ENCODE measurements at regions not wholly inside any gene's neighbourhood (a gene's known extent, or its start where the extent isn't known, plus 50 kb on each side); places are given as distances from the start of the nearest gene placed in this dataset.
"Not testable (repeated sequence)": the region's sequence is repeated elsewhere in the genome, so short reads cannot be mapped to it uniquely, and the experiment has no call there.

DNA sequence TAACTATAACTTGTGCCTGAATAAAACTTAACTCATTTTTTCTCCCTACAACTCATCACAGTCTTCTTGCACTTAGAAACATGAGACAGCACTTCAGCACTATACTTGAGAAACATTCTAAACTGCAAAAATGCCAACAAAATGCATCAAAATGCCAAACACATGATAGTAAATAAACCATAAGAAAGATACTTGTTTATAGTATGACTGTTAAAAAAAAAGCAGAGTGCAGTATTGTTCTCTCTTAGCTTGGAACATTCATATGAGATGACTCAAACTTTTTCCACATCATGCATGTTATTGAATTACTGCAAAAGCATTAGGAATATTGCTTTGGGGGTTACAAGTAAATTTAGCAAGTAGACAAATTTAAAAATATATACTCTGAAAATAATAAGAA is 135.7 kb upstream of the ANXA10 start:
- DNase-seq, result no peak

GRCh38 chr4:167964766-167965373 is 127.5 kb upstream of the ANXA10 start:
- no peak for DNase-seq

- DNase-seq, result no peak
These were observed 126.2 kb upstream of the ANXA10 start for GRCh38 chr4:167966143-167966542.

GRCh38 chr4:167973513-167973912 is 118.8 kb upstream of the ANXA10 start:
- DNase-seq, result no peak

- DNase-seq, result no peak
These were observed 106.8 kb upstream of the ANXA10 start for GRCh38 chr4:167985565-167985964.

DNA sequence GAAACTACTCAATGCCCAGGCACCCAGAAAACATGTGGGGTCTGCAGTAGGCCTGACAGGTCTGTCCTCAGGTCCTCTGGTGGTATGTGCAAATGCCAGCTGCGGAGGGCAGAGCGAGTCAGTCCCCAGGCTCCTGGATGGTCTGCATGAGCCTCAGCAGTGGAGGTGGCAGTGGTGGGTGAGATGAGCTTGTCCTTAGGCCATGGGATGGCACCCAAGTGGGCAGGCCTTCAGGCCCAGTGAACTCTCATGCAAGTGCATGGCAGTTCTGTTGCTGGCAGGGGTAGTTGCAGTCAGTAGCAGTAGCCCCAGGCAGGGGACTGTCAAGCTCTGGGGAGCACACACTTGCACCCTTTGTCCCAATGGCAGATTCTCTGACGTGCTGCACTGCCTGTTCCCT is 106.3 kb upstream of the ANXA10 start:
- DNase-seq, result no peak

DNA sequence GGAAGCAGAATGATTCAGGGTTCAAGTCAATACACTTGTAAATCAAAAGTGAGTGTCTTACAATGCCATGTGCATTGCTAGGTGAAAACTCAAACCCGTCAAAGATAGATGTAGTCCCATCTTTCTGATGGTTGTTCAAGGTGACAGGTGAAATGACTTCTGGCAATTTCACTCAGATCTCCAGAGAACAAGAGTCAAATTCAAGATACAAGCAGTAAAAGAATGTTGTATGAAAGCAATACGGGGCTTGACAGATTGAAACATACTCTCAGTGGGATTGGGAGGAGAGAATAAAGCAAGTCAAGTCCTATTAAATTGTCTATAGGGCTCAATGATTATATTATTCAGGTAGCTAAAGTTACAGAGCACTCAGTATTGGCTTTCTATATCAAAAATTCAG is 105.1 kb upstream of the ANXA10 start:
- no peak for DNase-seq

DNA sequence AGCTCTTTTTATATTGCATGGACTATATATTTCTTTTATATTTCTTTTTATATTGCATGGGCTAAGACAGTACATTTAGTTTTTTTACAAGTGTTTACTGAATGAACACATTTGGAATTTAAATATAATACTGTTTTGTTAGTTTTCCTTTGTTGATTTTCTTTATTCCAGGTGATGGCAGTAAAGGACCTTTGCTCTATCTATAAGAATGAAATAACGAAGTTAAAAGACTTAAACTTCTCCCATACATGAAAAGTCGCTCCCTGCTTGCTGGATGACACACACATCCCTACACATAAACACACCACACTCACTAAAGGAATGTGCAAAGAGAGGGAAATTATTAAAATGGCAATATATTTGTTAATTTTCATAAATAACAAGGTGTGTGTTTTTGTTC is 102.5 kb upstream of the ANXA10 start:
- no peak for DNase-seq

DNA sequence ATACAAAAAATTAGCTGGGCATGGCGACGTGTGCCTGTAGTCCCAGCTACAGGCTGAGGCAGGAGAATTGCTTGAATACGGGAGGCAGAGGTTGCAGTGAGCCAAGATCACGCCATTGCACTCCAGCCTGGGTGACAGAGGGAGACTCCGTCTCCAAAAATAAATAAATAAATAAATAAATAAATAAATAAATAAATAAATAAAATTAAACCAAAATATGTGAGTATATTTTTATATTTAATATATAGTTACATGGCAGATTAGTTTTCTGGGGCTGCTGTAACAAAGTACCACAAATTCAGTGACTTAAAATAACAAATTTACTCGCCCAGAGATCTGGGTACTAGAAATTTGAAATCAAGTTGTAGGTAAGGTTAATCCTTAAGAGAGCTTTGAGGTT is 84.2 kb upstream of the ANXA10 start:
- not testable (repeated sequence) for DNase-seq

DNA sequence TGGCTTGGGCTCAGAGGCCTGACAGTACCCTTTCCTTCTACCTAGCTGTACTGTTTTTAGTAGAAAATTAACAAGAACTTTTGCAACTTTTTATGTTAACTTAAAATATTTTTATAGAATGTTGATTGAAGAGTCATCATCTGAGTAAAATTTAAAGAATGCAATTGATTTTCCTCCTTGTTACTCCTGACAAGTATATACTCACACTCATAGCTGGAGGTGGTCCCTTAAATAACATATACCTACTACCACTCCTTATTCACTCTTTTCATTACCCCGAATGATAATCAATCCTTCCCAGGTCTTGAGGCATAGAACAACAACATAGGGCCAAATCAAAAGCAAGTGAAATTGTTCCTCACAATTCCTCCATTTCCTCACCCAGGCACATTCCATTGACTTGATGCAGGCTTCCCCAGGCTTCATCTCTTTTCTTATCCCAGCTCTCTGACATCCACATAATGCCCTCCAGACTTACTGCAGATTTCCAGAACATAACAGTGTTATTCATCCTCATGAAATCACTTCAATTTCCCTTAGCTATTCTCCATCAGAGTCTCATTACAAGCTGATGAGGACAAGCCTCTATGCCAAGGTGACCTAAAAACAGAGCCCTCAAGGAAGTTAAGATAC is 73.2 kb upstream of the ANXA10 start:
- DNase-seq, result no peak

- DNase-seq, result no peak
These were observed 72.4 kb upstream of the ANXA10 start for GRCh38 chr4:168019921-168020320.

- no peak for DNase-seq
These were observed 70.7 kb upstream of the ANXA10 start for GRCh38 chr4:168021666-168022065.

DNA sequence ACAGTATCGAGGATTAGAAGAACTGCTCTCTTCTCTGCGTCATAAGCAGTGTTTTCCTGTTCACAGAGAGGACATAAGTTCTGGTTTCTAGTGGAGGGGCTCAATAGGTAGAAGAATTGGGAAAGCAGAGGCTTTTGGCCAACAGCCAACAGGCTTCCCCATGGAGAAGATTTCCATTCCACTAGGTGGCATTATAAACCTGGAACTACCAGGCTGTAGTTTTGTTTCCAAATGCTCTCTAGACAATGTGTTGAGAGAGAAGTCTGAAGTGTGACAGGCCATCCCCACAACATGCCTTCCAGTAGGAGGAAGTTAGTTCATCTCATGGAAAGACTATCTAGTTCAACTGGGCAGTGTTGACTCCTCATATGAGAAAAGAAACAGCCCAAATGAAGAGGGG is 63.8 kb upstream of the ANXA10 start:
- no peak for DNase-seq

DNA sequence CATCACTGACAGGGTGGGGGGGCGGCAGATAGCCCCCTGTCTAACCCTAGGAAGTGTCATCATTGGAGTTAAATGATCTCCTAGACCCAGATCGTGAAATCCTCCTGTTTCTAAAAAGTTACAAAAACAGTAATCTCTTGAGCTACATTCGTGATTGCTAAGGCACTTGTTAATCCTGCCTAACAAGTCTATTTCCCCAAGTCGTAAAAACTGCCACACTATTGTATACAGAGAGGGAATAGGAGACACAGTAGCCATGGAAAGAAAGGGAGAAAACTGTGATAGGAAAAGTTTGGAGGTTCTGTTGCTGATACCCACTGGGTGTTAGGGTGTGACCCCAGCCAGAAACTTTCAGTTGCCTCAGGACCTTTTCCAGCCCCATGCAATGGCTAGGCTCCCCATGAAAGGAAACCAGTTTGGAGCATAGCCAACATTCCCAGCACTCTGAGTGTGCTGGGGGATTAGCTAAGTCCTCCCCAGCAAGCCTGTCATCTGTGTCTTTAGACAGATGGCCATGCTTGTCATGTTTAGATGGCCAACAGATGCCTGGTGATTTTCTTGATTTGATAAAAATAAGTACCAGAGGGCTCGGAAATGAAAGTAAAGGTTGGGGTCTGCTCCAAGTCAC is 63.3 kb upstream of the ANXA10 start:
- no peak for DNase-seq

- no peak for DNase-seq
These were observed 54.7 kb upstream of the ANXA10 start for GRCh38 chr4:168037676-168038075.

- DNase-seq, result no peak
These were observed 52.7 kb upstream of the ANXA10 start for GRCh38 chr4:168039593-168039992.
